Embryonic facial prominence (tissue), 1 donor: ENCODE measurements at regions not wholly inside any gene's neighbourhood (a gene's known extent, or its start where the extent isn't known, plus 50 kb on each side); places are given as distances from the start of the nearest gene placed in this dataset.

Experiments used
- DNase-seq: peaks from one replicate; pipeline ENCODE4 v3.0.0-alpha.2; 2016; ENCODE audit errors: extremely low spot score

- no peak for DNase-seq
Observed at GRCh38 chr6:16852671-16853070, 91.4 kb upstream of the ATXN1 start.

- DNase-seq = no peak
Observed at GRCh38 chr6:16851758-16852157, 90.5 kb upstream of the ATXN1 start.

- no peak for DNase-seq
Observed at GRCh38 chr6:16851044-16851540, 89.8 kb upstream of the ATXN1 start.

GRCh38 chr6:16850681-16851026 lies 89.4 kb upstream of the ATXN1 start:
- no peak for DNase-seq

- no peak for DNase-seq
Observed at GRCh38 chr6:16849988-16850680, 88.9 kb upstream of the ATXN1 start.

GRCh38 chr6:16849280-16849987 lies 88.2 kb upstream of the ATXN1 start:
- DNase-seq = no peak

GRCh38 chr6:16846399-16846778 lies 85.1 kb upstream of the ATXN1 start:
- DNase-seq = no peak

- no peak for DNase-seq
Observed at GRCh38 chr6:16844183-16844582, 82.9 kb upstream of the ATXN1 start.

GRCh38 chr6:16842676-16843075 lies 81.4 kb upstream of the ATXN1 start:
- DNase-seq = no peak

- no peak for DNase-seq
Observed at GRCh38 chr6:16841241-16841640, 80.0 kb upstream of the ATXN1 start.

GRCh38 chr6:16840725-16841124 lies 79.5 kb upstream of the ATXN1 start:
- no peak for DNase-seq

- DNase-seq = no peak
Observed at GRCh38 chr6:16840291-16840690, 79.0 kb upstream of the ATXN1 start.

GRCh38 chr6:16839631-16840179 lies 78.4 kb upstream of the ATXN1 start:
- DNase-seq = no peak

- DNase-seq = no peak
Observed at GRCh38 chr6:16837217-16837972, 76.1 kb upstream of the ATXN1 start.

- DNase-seq = no peak
Observed at GRCh38 chr6:16836144-16836981, 75.1 kb upstream of the ATXN1 start.

- DNase-seq = no peak
Observed at GRCh38 chr6:16834242-16834641, 73.0 kb upstream of the ATXN1 start.

- DNase-seq = no peak
Observed at GRCh38 chr6:16832721-16833120, 71.5 kb upstream of the ATXN1 start.

GRCh38 chr6:16832043-16832567 lies 70.8 kb upstream of the ATXN1 start:
- DNase-seq = no peak

- DNase-seq = no peak
Observed at GRCh38 chr6:16831136-16831535, 69.9 kb upstream of the ATXN1 start.

GRCh38 chr6:16828058-16828457 lies 66.8 kb upstream of the ATXN1 start:
- no peak for DNase-seq

GRCh38 chr6:16827627-16828026 lies 66.4 kb upstream of the ATXN1 start:
- DNase-seq = no peak
